K562 (cell line): ENCODE measurements at regions not wholly inside any gene's neighbourhood (a gene's known extent, or its start where the extent isn't known, plus 50 kb on each side); places are given as distances from the start of the nearest gene placed in this dataset.

Experiments
- ETV6 ChIP-seq, 3 experiments: fragments of 150-350 bp in 1 of 3; sonication (generic) in 1 of 3; formaldehyde crosslinking in 1 of 3; IDR thresholded peaks; 2 replicates each; pipeline versions ENCODE4 v1.6.1 to v1.8.0; 2014 to 2022; ENCODE audit warnings: borderline replicate concordance in 2 of 3, low read depth in 2 of 3, antibody characterized with exemption in 1 of 3, low read length in 1 of 3, mild to moderate bottlenecking in 1 of 3, missing genetic modification reagents in 1 of 3
- GABPA ChIP-seq: fragments of 200-800 bp; sonication (Bioruptor generic); conservative IDR thresholded peaks from 2 replicates; pipeline ENCODE4 v1.6.1; 2016; ENCODE audit warnings: low read depth, missing genetic modification characterization, missing compliant biosample characterization
- GTF2E2 ChIP-seq: fragments of 200-800 bp; sonication (Bioruptor generic); IDR thresholded peaks from 2 replicates; pipeline ENCODE4 v1.6.1; 2016; ENCODE audit warnings: missing genetic modification characterization, missing compliant biosample characterization
- JUN ChIP-seq, 2 experiments: sonication (generic) in 1 of 2; formaldehyde crosslinking in 1 of 2; IDR thresholded peaks; 2 replicates each; pipeline versions ENCODE4 v1.6.1 to v1.8.0; 2012 to 2022; ENCODE audit warnings: borderline replicate concordance in 2 of 2, mild to moderate bottlenecking in 2 of 2, improper control_type of control experiment in 1 of 2, low read depth in 1 of 2, low read length in 1 of 2, missing genetic modification reagents in 1 of 2
- MAZ ChIP-seq, 2 experiments: fragments of 450-650 bp in 1 of 2; sonication (generic) in 1 of 2; formaldehyde crosslinking; IDR thresholded peaks in 1 of 2; conservative IDR thresholded peaks in 1 of 2; 2 replicates each; pipeline versions ENCODE4 v1.4.0 to v1.5.0; 2020; ENCODE audit warnings: mild to moderate bottlenecking in 1 of 2, missing genetic modification reagents in 1 of 2
- RAD21 ChIP-seq, 2 experiments: fragments of 250-450 bp in 1 of 2; fragments of 450-650 bp in 1 of 2; sonication (Bioruptor Pico) in 1 of 2; formaldehyde crosslinking in 1 of 2; IDR thresholded peaks in 1 of 2; conservative IDR thresholded peaks in 1 of 2; 2 replicates each; pipeline versions ENCODE4 v1.4.0 to v1.8.0; 2020 to 2022; ENCODE audit warnings: mild to moderate bottlenecking in 2 of 2, moderate library complexity in 1 of 2
- SIX5 ChIP-seq, 2 experiments: IDR thresholded peaks; 2 replicates each; pipeline ENCODE4 v1.6.1; 2011; ENCODE audit warnings: low read length in 2 of 2, borderline replicate concordance in 1 of 2, low read depth in 1 of 2, mild to moderate bottlenecking in 1 of 2, moderate library complexity in 1 of 2; ENCODE audit not compliant: insufficient read depth in 1 of 2
- TEAD1 ChIP-seq, 2 experiments: fragments of 450-650 bp in 1 of 2; sonication (generic) in 1 of 2; formaldehyde crosslinking; IDR thresholded peaks; 2 replicates each; pipeline versions ENCODE4 v1.4.0 to v1.8.0; 2020 to 2022; ENCODE audit warnings: mild to moderate bottlenecking in 2 of 2, missing genetic modification reagents in 1 of 2
- TRIM28 ChIP-seq: fragments of 450-650 bp; IDR thresholded peaks from 2 replicates; pipeline ENCODE4 v1.6.1; 2017
- ZNF324 ChIP-seq: fragments of 250-450 bp; sonication (Bioruptor Pico); IDR thresholded peaks from 2 replicates; pipeline ENCODE4 v1.4.0; 2020; ENCODE audit warnings: mild to moderate bottlenecking
- TF ChIP-seq, protein P1 (sequence below), 3 experiments: IDR thresholded peaks in 2 of 3; conservative IDR thresholded peaks in 1 of 3; 2 replicates each; pipeline ENCODE4 v1.5.1; 2011 to 2012; ENCODE audit warnings: low read length in 3 of 3, mild to moderate bottlenecking in 3 of 3, control low read depth in 2 of 3, improper control_type of control experiment in 1 of 3, inconsistent platforms in 1 of 3, low read depth in 1 of 3, mixed read lengths in 1 of 3, moderate library complexity in 1 of 3; ENCODE audit not compliant: insufficient read depth in 2 of 3
- TF ChIP-seq, protein P2 (sequence below): fragments of 450-650 bp; formaldehyde crosslinking; conservative IDR thresholded peaks from 2 replicates; pipeline ENCODE4 v1.4.0; 2022; ENCODE audit warnings: mild to moderate bottlenecking, missing genetic modification characterization

DNA sequence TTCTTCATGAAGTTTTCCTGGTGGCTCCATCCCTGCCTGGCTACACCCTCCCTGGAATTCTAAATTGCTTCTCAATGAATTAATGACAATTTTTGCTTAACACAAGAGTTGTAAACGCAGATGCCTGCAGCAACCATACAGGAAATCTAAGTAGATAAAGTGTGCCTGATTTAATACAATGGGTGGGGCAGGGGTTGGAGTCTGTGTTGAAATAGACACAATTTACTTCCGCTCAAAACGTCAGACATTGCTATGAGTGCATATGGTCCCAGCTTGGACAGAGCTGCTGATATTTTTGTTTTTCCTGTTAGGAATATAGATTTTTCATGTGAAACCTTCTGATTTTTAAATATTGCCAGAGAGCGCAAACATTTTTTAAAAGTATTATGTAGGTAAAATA, 1235.0 kb upstream of the SORCS1 start:
- TF ChIP-seq MAZ (CRISPR knock-in tag; conservative IDR thresholded peaks at IDR 0.05 in 1 of 2, IDR thresholded peaks at IDR 0.05 in 1 of 2) (no peak), TRIM28 (no peak), JUN (IDR thresholded peaks at IDR 0.05; ENCODE audit: borderline replicate concordance, low read depth, low read length) (no peak), JUN (CRISPR knock-in tag; IDR thresholded peaks at IDR 0.05; ENCODE audit: borderline replicate concordance) (no peak), RAD21 (CRISPR knock-in tag; conservative IDR thresholded peaks at IDR 0.05 in 1 of 2, IDR thresholded peaks at IDR 0.05 in 1 of 2) (no peak), TEAD1 (CRISPR knock-in tag; IDR thresholded peaks at IDR 0.05) (no peak), ZNF324 (CRISPR knock-in tag) (no peak), GTF2E2 (tag) (no peak), SIX5 (IDR thresholded peaks at IDR 0.05; ENCODE audit: borderline replicate concordance in 1 of 2, insufficient read depth in 1 of 2, low read depth in 1 of 2, low read length in 2 of 2) (no peak), ETV6 (IDR thresholded peaks at IDR 0.05; ENCODE audit: borderline replicate concordance in 1 of 2, low read depth in 2 of 2, low read length in 1 of 2) (no peak), ETV6 (CRISPR knock-in tag; IDR thresholded peaks at IDR 0.05; ENCODE audit: borderline replicate concordance) (no peak), GABPA (tag) (no peak)
- TF ChIP-seq, protein P1, sequence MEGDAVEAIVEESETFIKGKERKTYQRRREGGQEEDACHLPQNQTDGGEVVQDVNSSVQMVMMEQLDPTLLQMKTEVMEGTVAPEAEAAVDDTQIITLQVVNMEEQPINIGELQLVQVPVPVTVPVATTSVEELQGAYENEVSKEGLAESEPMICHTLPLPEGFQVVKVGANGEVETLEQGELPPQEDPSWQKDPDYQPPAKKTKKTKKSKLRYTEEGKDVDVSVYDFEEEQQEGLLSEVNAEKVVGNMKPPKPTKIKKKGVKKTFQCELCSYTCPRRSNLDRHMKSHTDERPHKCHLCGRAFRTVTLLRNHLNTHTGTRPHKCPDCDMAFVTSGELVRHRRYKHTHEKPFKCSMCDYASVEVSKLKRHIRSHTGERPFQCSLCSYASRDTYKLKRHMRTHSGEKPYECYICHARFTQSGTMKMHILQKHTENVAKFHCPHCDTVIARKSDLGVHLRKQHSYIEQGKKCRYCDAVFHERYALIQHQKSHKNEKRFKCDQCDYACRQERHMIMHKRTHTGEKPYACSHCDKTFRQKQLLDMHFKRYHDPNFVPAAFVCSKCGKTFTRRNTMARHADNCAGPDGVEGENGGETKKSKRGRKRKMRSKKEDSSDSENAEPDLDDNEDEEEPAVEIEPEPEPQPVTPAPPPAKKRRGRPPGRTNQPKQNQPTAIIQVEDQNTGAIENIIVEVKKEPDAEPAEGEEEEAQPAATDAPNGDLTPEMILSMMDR (IDR thresholded peaks at IDR 0.05 in 2 of 3, conservative IDR thresholded peaks at IDR 0.05 in 1 of 3; ENCODE audit: insufficient read depth in 2 of 3, low read depth in 1 of 3, low read length in 3 of 3), result no peak
- TF ChIP-seq, protein P2, sequence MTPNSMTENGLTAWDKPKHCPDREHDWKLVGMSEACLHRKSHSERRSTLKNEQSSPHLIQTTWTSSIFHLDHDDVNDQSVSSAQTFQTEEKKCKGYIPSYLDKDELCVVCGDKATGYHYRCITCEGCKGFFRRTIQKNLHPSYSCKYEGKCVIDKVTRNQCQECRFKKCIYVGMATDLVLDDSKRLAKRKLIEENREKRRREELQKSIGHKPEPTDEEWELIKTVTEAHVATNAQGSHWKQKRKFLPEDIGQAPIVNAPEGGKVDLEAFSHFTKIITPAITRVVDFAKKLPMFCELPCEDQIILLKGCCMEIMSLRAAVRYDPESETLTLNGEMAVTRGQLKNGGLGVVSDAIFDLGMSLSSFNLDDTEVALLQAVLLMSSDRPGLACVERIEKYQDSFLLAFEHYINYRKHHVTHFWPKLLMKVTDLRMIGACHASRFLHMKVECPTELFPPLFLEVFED (CRISPR knock-in tag), result no peak
